Prostate gland (tissue), 1 donor: ENCODE measurements at regions not wholly inside any gene's neighbourhood (a gene's known extent, or its start where the extent isn't known, plus 50 kb on each side); places are given as distances from the start of the nearest gene placed in this dataset.

ENCODE experiments used
- POLR2A ChIP-seq: fragments of 450-650 bp; IDR thresholded peaks from one replicate; pipeline ENCODE4 v1.6.1; 2016; ENCODE audit warnings: antibody characterized with exemption, mild to moderate bottlenecking
- POLR2AphosphoS5 ChIP-seq: sonication (generic); formaldehyde crosslinking; IDR thresholded peaks from one replicate; pipeline ENCODE4 v1.6.1; 2017; ENCODE audit warnings: antibody characterized with exemption

GRCh38 chr1:188763541-188763940 is 1714.1 kb downstream of the BRINP3 start:
- TF ChIP-seq POLR2AphosphoS5 (no peak), POLR2A (no peak)
